Small intestine (tissue), 7 donors: ENCODE measurements at regions not wholly inside any gene's neighbourhood (a gene's known extent, or its start where the extent isn't known, plus 50 kb on each side); places are given as distances from the start of the nearest gene placed in this dataset.

Source experiments
- DNase-seq, 2 donors: peaks; one replicate each; pipeline versions ENCODE4 v3.0.0 to v3.0.0-alpha.2; 2013
- FAIRE-seq: peaks from 2 replicates; lab custom pipeline; 2012; peaks lifted over from hg19 to GRCh38; lab: Jason Lieb, UNC
- H3K27ac ChIP-seq, 3 donors: one replicate each; pipeline ENCODE4 v1.5.1; 2013; ENCODE audit warnings: low read length in 2 of 3, mild to moderate bottlenecking in 2 of 3, control low read depth in 1 of 3, inconsistent platforms in 1 of 3, low read depth in 1 of 3, moderate library complexity in 1 of 3
- H3K27me3 ChIP-seq, 3 donors: one replicate each; pipeline ENCODE4 v1.6.1; 2013; ENCODE audit warnings: low read length in 3 of 3, inconsistent platforms in 1 of 3; ENCODE audit not compliant: control insufficient read depth in 3 of 3, insufficient read depth in 3 of 3
- H3K36me3 ChIP-seq, 3 donors: one replicate each; pipeline ENCODE4 v1.6.1; 2013; ENCODE audit warnings: low read length in 3 of 3, inconsistent platforms in 1 of 3, low read depth in 1 of 3, mild to moderate bottlenecking in 1 of 3, moderate library complexity in 1 of 3; ENCODE audit not compliant: control insufficient read depth in 3 of 3, insufficient read depth in 2 of 3
- H3K4me1 ChIP-seq, 3 donors: one replicate each; pipeline ENCODE4 v1.6.1; 2013; ENCODE audit warnings: low read length in 2 of 3, inconsistent platforms in 1 of 3, low read depth in 1 of 3, mild to moderate bottlenecking in 1 of 3, moderate library complexity in 1 of 3; ENCODE audit not compliant: control insufficient read depth in 3 of 3, insufficient read depth in 2 of 3
- H3K4me3 ChIP-seq, 3 donors: one replicate each; pipeline ENCODE4 v1.5.1; 2013; ENCODE audit warnings: low read length in 3 of 3, control low read depth in 1 of 3, inconsistent platforms in 1 of 3, low read depth in 1 of 3, mild to moderate bottlenecking in 1 of 3, moderate library complexity in 1 of 3
- H3K9me3 ChIP-seq, 2 donors: one replicate each; pipeline ENCODE4 v1.6.1; 2013; ENCODE audit warnings: low read depth in 1 of 2, low read length in 1 of 2; ENCODE audit not compliant: control insufficient read depth in 2 of 2, insufficient read depth in 1 of 2
- WGBS, 3 donors: extraction: QIAGEN DNeasy Blood & Tissue Kit; methylation state at CpG; one replicate each; pipeline ENCODE4 v1.1.7; 2013; 5-methylcytosine and 5-hydroxymethylcytosine counted together
- donor health status: healthy with polysubstance abuse.
- donor health status: control.
- donor health status: control.
- donor health status: Bipolar disorder and iron deficiency.
- donor health status: healthy.

GRCh38 chr2:22850310-22850709, 534.7 kb upstream of the KLHL29 start:
- no peaks in the 10 kb centered on the region for H3K27me3 ChIP-seq
- WGBS, 3 donors = 88 to 93% (median 93%) methylated on average over 7 of the region's 7 CpGs
- no peaks in the 10 kb centered on the region for H3K4me1 ChIP-seq
- no peak for FAIRE-seq
- no peak for DNase-seq
- H3K4me3 ChIP-seq = no peak overlapping the region
- no peaks in the 10 kb centered on the region for H3K36me3 ChIP-seq
- H3K9me3 ChIP-seq = no peaks in the 10 kb centered on the region
- H3K27ac ChIP-seq = no peak overlapping the region

GRCh38 chr2:22854588-22854987, 530.4 kb upstream of the KLHL29 start:
- Histone ChIP-seq H3K27ac (no peak overlapping the region), H3K36me3 (no peaks in the 10 kb centered on the region), H3K4me1 (no peaks in the 10 kb centered on the region), H3K27me3 (no peaks in the 10 kb centered on the region), H3K4me3 (no peak overlapping the region), H3K9me3 (no peaks in the 10 kb centered on the region)
- DNase-seq = no peak
- FAIRE-seq = no peak
- 75 to 84% (median 76%) methylated on average over 3 of the region's 3 CpGs for WGBS, 3 donors

GRCh38 chr2:22855081-22855480, 529.9 kb upstream of the KLHL29 start:
- H3K9me3 ChIP-seq = no peaks in the 10 kb centered on the region
- no peaks in the 10 kb centered on the region for H3K36me3 ChIP-seq
- no peaks in the 10 kb centered on the region for H3K27me3 ChIP-seq
- H3K27ac ChIP-seq = no peak overlapping the region
- H3K4me1 ChIP-seq = no peaks in the 10 kb centered on the region
- DNase-seq = no peak
- no peak overlapping the region for H3K4me3 ChIP-seq
- no peak for FAIRE-seq
- WGBS, 3 donors = 81 to 91% (median 89%) methylated on average over 3 of the region's 3 CpGs

DNA sequence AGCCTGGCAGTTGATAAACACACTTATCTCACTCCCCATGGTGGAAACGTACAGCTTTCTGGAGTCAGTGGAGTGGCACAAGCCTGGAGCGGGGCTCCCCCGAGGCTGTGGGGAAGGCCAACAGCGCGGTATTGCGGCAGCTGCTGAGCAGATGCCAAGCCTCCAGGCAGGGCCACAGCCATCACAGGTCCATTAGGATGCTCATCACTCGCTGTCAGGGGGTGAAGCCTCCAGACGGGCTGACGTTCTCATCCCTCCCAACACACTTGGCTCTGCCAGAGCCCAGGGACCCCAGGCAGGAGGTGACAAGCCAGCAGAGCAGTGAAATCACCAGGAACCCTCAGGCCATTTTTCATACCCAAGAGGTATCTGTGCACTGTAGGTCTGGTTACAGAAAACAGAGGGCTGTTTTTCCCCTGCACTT, 529.2 kb upstream of the KLHL29 start:
- H3K27me3 ChIP-seq = no peaks in the 10 kb centered on the region
- DNase-seq = no peak
- no peak overlapping the region for H3K27ac ChIP-seq
- H3K9me3 ChIP-seq = no peaks in the 10 kb centered on the region
- H3K4me3 ChIP-seq = no peak overlapping the region
- FAIRE-seq = no peak
- no peaks in the 10 kb centered on the region for H3K36me3 ChIP-seq
- no peaks in the 10 kb centered on the region for H3K4me1 ChIP-seq
- WGBS, 3 donors = 76 to 83% (median 77%) methylated on average over 9 of the region's 9 CpGs

GRCh38 chr2:22867973-22868372, 517.0 kb upstream of the KLHL29 start:
- Histone ChIP-seq H3K4me3 (no peak overlapping the region), H3K27ac (peak overlapping the region in 1 of 3 donors; percentile 60), H3K4me1 (peaks cover 0 to 10% (median 0%) of the 10 kb centered on the region in 3 donors), H3K36me3 (no peaks in the 10 kb centered on the region), H3K27me3 (no peaks in the 10 kb centered on the region), H3K9me3 (no peaks in the 10 kb centered on the region)
- peak in 1 of 2 donors; percentile 73 for DNase-seq
- 23 to 44% (median 27%) methylated on average over 4 of the region's 4 CpGs for WGBS, 3 donors
- FAIRE-seq = no peak

GRCh38 chr2:22878121-22878520, 506.9 kb upstream of the KLHL29 start:
- H3K9me3 ChIP-seq = no peaks in the 10 kb centered on the region
- no peaks in the 10 kb centered on the region for H3K36me3 ChIP-seq
- no peak for DNase-seq
- peaks cover 0 to 2% (median 0%) of the 10 kb centered on the region in 3 donors for H3K4me1 ChIP-seq
- H3K27ac ChIP-seq = no peak overlapping the region
- no peak overlapping the region for H3K4me3 ChIP-seq
- 70 to 92% (median 82%) methylated on average over 2 of the region's 2 CpGs for WGBS, 3 donors
- no peak for FAIRE-seq
- H3K27me3 ChIP-seq = no peaks in the 10 kb centered on the region

GRCh38 chr2:22879009-22879863, 505.7 kb upstream of the KLHL29 start:
- H3K4me3 ChIP-seq = no peak overlapping the region
- H3K27me3 ChIP-seq = no peaks in the 10 kb centered on the region
- no peaks in the 10 kb centered on the region for H3K36me3 ChIP-seq
- H3K27ac ChIP-seq = no peak overlapping the region
- WGBS, 3 donors = 74% methylated on average over 13 of the region's 13 CpGs
- no peaks in the 10 kb centered on the region for H3K9me3 ChIP-seq
- DNase-seq = no peak
- FAIRE-seq = no peak
- peaks cover 0 to 2% (median 0%) of the 10 kb centered on the region in 3 donors for H3K4me1 ChIP-seq

DNA sequence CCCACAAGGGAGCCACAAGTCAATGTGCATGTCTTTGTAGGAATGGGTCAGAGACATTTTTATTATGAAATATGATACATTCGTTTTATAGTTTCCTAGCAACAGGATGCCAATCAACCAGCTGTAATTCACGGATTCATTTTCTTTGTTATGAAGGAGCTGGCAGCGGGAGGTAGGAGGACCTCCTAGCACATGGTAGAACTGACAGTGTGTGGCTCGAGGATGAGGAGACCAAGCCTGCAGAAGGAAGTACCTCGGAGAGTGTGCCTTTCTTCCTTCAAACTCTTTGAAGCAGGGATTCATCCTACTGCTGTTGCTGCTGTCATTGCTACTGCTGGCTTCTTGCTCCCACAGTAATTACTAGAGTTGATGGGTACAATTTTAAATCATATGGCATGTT, 504.8 kb upstream of the KLHL29 start:
- WGBS, 3 donors = 62 to 80% (median 65%) methylated on average over 5 of the region's 5 CpGs
- Histone ChIP-seq H3K27me3 (no peaks in the 10 kb centered on the region), H3K36me3 (no peaks in the 10 kb centered on the region), H3K27ac (no peak overlapping the region), H3K4me1 (peaks cover 0 to 2% (median 0%) of the 10 kb centered on the region in 3 donors), H3K9me3 (no peaks in the 10 kb centered on the region), H3K4me3 (no peak overlapping the region)
- FAIRE-seq (no peak), DNase-seq (no peak)
